Putamen (tissue), 1 donor: ENCODE measurements at regions not wholly inside any gene's neighbourhood (a gene's known extent, or its start where the extent isn't known, plus 50 kb on each side); places are given as distances from the start of the nearest gene placed in this dataset.

Experiments used
- DNase-seq: peaks from one replicate; pipeline ENCODE4 v3.0.0-alpha.2; 2016; ENCODE audit warnings: low spot score

- DNase-seq = no peak
Measured at GRCh38 chr7:22624781-22625180, 102.2 kb upstream of the IL6 start.

DNA sequence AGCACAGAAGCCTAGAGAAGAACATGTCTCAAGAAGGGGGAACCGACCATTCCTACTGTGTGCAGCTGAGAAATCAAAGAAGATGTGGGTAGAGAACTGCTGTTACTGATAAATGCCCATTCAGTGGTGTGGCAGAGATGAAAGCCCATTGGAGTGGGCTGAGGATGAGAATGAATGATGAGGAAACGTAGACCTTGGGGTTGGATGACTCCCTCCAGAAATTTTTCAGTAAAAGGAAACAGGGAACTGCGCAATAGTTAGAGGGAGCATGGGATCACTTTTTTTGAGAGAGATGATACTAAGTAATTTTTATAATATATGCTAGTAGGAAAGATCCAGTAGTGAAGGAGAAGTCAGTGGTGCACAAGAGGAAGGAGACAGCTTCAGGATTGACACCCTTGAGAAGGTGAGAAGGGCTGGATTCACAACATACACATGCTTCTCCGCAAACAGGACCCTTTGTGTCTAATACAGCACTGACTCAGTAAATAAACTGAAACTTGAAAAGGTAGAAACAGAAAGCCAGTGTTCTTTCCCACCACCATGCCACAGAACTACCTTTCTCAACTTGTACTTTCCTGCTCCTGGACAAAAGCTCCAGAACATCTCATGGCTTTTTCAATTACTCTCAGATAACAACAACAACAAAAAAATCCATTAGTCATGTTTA is 104.7 kb upstream of the IL6 start:
- no peak for DNase-seq

DNA sequence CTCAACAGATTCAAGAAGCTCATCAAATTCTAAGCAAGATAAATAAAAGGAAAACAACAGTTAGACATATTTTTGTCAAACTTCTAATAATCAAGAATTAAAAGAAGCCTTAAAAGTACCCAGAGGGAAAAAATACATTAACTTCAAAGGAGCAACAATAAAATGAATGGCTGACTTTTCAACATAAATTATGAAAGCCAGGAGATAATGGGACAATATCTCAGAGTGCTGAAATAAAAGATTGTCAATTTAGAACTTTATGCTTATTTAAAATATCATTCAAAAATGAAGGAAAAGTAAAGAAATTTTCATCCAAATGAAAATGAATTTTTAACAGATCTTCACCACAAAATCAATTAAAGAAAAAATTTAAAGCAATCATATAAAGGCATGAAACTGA is 108.5 kb upstream of the IL6 start:
- no peak for DNase-seq

DNA sequence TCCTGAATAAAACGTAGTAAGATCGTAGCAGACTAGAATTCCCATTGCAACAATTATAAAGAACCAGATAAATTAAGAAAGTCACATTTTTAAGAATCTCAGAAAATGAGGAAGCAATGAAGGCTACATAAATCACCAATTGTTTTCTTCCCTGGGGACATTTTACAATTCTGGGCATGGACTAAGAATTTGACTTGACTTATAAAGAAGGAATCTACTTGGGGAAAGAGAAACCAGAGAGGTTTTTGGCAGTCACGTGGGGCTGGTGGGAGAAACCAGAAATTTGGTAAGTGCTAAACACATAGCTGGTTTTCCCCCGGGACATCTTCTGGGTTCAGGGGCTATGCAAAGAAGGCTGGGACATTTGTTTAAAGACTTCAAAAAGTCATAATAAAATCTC is 109.8 kb upstream of the IL6 start:
- no peak for DNase-seq

GRCh38 chr7:22613496-22613895 is 113.5 kb upstream of the IL6 start:
- no peak for DNase-seq

DNA sequence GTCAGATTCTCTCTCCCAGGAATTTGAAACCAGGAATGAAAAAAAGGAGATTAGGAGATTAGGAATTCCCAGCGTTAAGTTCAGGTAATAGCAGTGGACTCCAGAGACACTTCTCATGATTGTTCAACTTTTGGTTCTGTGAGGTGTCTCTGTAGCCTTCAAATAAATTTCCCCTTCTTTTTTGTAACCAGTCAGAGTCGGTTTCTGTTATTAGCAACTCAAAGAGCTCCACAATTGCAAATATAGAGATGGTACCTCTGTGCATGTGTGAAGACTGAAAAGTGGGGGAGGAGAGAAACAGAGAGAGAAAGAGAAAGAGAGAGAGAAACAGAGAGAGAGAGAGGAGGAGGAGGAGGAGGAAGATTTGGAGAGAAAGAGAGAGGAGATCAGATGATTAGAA is 112.8 kb upstream of the STEAP1B start:
- no peak for DNase-seq

- no peak for DNase-seq
Measured at GRCh38 chr7:22611758-22612079, 111.7 kb upstream of the STEAP1B start.

- DNase-seq = no peak
Measured at GRCh38 chr7:22610951-22611757, 111.2 kb upstream of the STEAP1B start.

DNA sequence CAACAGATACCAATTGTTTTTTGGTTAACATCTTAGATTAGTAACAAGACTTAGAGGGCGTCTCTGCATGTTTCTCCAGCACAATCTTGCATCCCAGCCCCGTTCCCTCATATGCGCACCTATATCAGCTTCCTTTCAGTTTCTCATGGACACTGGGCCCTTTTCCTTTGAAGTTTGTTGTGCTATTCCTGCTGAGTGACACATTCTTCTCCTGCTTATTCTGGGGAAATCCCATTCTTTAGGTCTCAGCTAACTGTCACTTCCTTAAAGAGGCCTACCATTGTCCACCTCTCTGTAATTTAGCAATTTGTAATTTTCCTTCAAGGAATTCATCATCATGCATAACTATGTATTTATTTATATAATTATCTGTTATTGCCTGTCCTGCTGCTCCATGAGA is 110.3 kb upstream of the STEAP1B start:
- DNase-seq = no peak

DNA sequence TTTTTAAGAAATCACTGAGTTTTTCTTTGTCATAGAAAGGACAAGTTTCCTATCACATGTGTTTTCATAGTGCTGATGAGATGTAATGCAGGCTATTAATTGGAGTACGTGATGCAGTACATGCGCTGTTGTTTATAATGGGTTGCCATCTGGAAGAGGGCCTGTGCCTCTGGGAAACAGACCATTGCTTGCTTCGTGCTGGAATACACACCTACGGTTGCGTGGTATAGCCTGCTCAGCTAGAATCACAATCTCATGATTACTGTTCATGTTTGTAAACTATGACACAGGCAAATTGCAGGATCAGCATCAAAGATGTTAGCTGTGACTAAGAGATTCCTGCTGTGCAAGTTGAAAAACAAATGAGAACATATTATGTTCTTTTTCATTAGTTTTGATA is 107.2 kb upstream of the STEAP1B start:
- no peak for DNase-seq

DNA sequence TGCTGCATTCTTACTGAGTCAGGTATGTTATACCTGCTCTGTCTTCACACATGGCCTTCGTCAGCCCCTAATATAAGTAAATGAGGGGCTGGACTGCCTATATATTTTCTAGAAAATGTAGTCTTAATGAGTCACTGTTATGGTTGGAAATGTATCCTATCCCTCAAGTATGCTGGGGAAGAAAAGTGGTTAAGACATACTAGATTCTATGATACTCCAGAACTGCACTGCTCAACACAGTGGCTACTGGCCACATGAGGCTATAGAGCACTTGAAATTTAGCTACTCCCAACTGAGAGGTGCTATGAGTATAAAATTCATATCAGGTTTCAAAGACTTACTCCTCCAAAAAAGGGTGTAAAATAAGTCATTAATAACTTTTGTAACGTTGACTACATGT is 104.3 kb upstream of the STEAP1B start:
- DNase-seq = no peak

GRCh38 chr7:22601812-22602565 is 102.0 kb upstream of the STEAP1B start:
- no peak for DNase-seq

DNA sequence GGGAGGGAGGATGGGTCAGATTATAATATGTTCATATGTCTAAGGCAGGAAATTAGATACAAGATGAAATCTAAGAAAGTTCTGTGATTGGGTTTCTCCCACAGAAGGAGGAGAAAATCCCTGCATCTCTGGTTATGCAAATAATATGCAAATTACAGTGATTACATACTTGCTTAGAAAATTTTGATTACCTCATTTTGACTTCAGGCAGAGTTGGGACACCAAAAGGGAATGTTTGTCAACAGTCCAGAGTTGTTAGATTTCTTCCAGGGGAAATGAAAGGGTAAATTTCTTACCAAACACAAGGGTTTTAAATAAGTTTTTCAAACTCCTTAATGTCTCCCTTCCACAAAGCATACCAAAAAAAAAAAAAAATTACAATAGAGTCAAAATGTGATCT is 101.4 kb upstream of the STEAP1B start:
- DNase-seq = no peak

GRCh38 chr7:22601003-22601402 is 101.0 kb upstream of the STEAP1B start:
- no peak for DNase-seq

- DNase-seq = no peak
Measured at GRCh38 chr7:22598318-22598920, 98.4 kb upstream of the STEAP1B start.

- DNase-seq = no peak
Measured at GRCh38 chr7:22597844-22598243, 97.9 kb upstream of the STEAP1B start.

DNA sequence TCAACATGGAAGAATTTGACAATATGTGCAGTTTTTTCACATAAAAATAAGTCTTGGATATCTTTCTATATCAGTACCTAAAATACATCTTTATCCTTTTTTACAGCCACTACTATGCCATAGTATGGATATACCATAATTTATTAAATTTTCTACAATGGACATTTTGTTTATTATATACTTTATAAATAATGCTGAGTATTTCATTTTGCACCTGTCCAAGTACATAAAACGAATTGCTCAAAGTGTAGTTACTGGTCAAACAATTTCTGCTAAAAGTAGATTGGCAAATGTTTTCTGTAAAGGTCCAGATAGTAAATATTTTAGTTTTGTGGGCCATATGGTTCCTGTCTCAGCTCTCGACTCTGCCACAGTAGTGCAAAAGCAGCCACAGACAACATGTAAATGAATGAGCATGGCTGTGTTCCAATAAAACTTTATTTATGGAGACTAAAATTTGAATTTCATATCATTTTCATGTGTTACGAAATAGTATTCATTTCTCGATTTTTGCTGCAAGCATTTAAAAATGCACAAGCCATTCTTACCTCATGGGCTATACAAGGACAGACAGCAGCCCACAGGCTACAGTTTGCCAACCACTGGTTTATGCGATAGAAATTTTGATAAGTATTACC is 96.9 kb upstream of the STEAP1B start:
- no peak for DNase-seq

DNA sequence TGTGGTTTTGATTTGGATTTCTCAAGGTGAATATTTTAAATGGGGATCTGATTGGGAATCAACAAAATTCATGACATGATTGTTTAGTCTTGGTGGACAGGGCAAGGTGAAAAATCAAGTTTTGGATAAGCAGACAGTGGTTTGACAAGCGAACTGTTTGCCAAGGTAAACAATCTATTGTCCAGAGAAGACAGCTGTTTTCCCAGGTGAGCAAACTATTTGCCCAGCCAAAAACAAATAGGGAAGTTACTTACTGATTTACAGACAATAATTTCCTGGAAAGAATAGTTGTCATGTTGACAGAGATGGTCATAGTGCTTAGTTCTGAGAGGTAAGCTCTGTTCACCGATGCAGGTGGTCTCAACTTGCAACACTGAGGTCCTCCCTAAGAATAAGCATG is 94.0 kb upstream of the STEAP1B start:
- DNase-seq = no peak

GRCh38 chr7:22591271-22591670 is 91.3 kb upstream of the STEAP1B start:
- no peak for DNase-seq

- DNase-seq = peak; percentile 39
Measured at GRCh38 chr7:22589641-22590201, 89.7 kb upstream of the STEAP1B start.

- DNase-seq = no peak
Measured at GRCh38 chr7:22588351-22588750, 88.4 kb upstream of the STEAP1B start.

DNA sequence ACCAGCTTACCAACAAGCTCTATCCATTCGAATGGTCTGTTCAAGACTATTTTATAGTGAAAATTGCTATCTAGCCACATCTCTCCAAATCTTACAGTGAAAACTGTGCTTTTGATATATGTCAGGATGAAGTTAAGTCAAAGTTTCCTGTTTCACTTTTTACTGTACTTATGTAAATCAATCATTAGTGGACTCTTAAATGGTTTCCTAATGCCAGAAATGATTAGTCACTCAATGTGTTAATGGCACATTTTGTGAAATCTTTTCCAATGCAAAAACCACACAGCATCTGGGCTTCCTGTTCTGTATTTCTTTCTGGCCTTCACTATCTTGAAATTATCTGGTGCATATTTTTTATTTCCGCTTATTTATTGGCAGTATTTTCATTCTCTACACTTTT is 87.3 kb upstream of the STEAP1B start:
- no peak for DNase-seq
